Colonic mucosa (tissue), 4 donors: ENCODE measurements at regions not wholly inside any gene's neighbourhood (a gene's known extent, or its start where the extent isn't known, plus 50 kb on each side); places are given as distances from the start of the nearest gene placed in this dataset.

Source experiments
- DNase-seq: peaks from one replicate; pipeline ENCODE4 v3.0.0-alpha.2; 2020
- H3K27ac ChIP-seq: fragments of 200-600 bp; one replicate; pipeline ENCODE4 v1.8.0; 2021
- H3K27me3 ChIP-seq: fragments of 200-600 bp; one replicate; pipeline ENCODE4 v1.8.0; 2021
- H3K36me3 ChIP-seq: fragments of 200-600 bp; one replicate; pipeline ENCODE4 v1.8.0; 2021
- H3K4me1 ChIP-seq: fragments of 200-600 bp; one replicate; pipeline ENCODE4 v1.8.0; 2021; ENCODE audit warnings: mild to moderate bottlenecking
- H3K4me3 ChIP-seq: fragments of 200-600 bp; one replicate; pipeline ENCODE4 v1.8.0; 2021
- H3K9ac ChIP-seq, 2 donors: one replicate each; pipeline ENCODE4 v1.7.0; 2013; ENCODE audit warnings: control low read depth in 2 of 2, low read depth in 2 of 2, low read length in 2 of 2
- H3K9me3 ChIP-seq: fragments of 200-600 bp; one replicate; pipeline ENCODE4 v1.8.0; 2021
- CTCF ChIP-seq: fragments of 200-600 bp; IDR thresholded peaks from one replicate; pipeline ENCODE4 v1.8.0; 2022; ENCODE audit warnings: antibody characterized with exemption, mild to moderate bottlenecking
- intact Hi-C: fragments of 100-400 bp; cut with DNase I; formaldehyde crosslinking; loops from one replicate; pipeline ENCODE4 v1.14.1; 2022
- donor health status: healthy.
- donor health status: DM: no; HTN: no; CAD: no.
- donor health status: DM: no; HTN: no; CAD: no.

- no peaks in the 10 kb centered on the region for H3K9me3 ChIP-seq
- intact Hi-C loops = no loop called here
- no peaks in the 10 kb centered on the region for H3K4me1 ChIP-seq
- DNase-seq = no peak
- no peak overlapping the region for H3K27ac ChIP-seq
- TF ChIP-seq CTCF = no peak
- H3K9ac ChIP-seq = no peak overlapping the region
- no peaks in the 10 kb centered on the region for H3K36me3 ChIP-seq
- H3K27me3 ChIP-seq = no peaks in the 10 kb centered on the region
- no peak overlapping the region for H3K4me3 ChIP-seq
Observed at GRCh38 chr18:38923540-38923939, 1357.9 kb upstream of the CELF4 start.

GRCh38 chr18:38923126-38923525 is 1357.5 kb upstream of the CELF4 start:
- no peaks in the 10 kb centered on the region for H3K36me3 ChIP-seq
- no peak for TF ChIP-seq CTCF
- H3K9me3 ChIP-seq = no peaks in the 10 kb centered on the region
- intact Hi-C loops = no loop called here
- no peaks in the 10 kb centered on the region for H3K27me3 ChIP-seq
- H3K4me3 ChIP-seq = no peak overlapping the region
- no peak for DNase-seq
- H3K27ac ChIP-seq = no peak overlapping the region
- H3K9ac ChIP-seq = no peak overlapping the region
- H3K4me1 ChIP-seq = no peaks in the 10 kb centered on the region

- intact Hi-C loops = no loop called here
- no peak for TF ChIP-seq CTCF
- Histone ChIP-seq H3K9me3 (no peaks in the 10 kb centered on the region), H3K4me1 (no peaks in the 10 kb centered on the region), H3K27me3 (no peaks in the 10 kb centered on the region), H3K27ac (no peak overlapping the region), H3K9ac (no peak overlapping the region), H3K4me3 (no peak overlapping the region), H3K36me3 (no peaks in the 10 kb centered on the region)
- no peak for DNase-seq
Observed at GRCh38 chr18:38909972-38910371, 1344.4 kb upstream of the CELF4 start.

GRCh38 chr18:38902796-38903195 is 1337.2 kb upstream of the CELF4 start:
- intact Hi-C loops = no loop called here
- TF ChIP-seq CTCF = no peak
- H3K4me1 ChIP-seq = no peaks in the 10 kb centered on the region
- no peak overlapping the region for H3K9ac ChIP-seq
- no peak for DNase-seq
- no peak overlapping the region for H3K4me3 ChIP-seq
- H3K27ac ChIP-seq = no peak overlapping the region
- no peaks in the 10 kb centered on the region for H3K9me3 ChIP-seq
- no peaks in the 10 kb centered on the region for H3K27me3 ChIP-seq
- H3K36me3 ChIP-seq = no peaks in the 10 kb centered on the region

- no peak for TF ChIP-seq CTCF
- H3K9me3 ChIP-seq = no peaks in the 10 kb centered on the region
- no peak overlapping the region for H3K27ac ChIP-seq
- no peaks in the 10 kb centered on the region for H3K4me1 ChIP-seq
- intact Hi-C loops = no loop called here
- no peaks in the 10 kb centered on the region for H3K36me3 ChIP-seq
- no peak overlapping the region for H3K4me3 ChIP-seq
- no peak overlapping the region for H3K9ac ChIP-seq
- H3K27me3 ChIP-seq = no peaks in the 10 kb centered on the region
- DNase-seq = no peak
Observed at GRCh38 chr18:38900445-38900844, 1334.8 kb upstream of the CELF4 start.

GRCh38 chr18:38900031-38900430 is 1334.4 kb upstream of the CELF4 start:
- Histone ChIP-seq H3K9ac (no peak overlapping the region), H3K36me3 (no peaks in the 10 kb centered on the region), H3K9me3 (no peaks in the 10 kb centered on the region), H3K4me1 (no peaks in the 10 kb centered on the region), H3K4me3 (no peak overlapping the region), H3K27me3 (no peaks in the 10 kb centered on the region), H3K27ac (no peak overlapping the region)
- no peak for DNase-seq
- intact Hi-C loops = no loop called here
- TF ChIP-seq CTCF = no peak
